PC-3 (cell line): ENCODE measurements at regions not wholly inside any gene's neighbourhood (a gene's known extent, or its start where the extent isn't known, plus 50 kb on each side); places are given as distances from the start of the nearest gene placed in this dataset.

ENCODE experiments used
- ATAC-seq: fragments of 200-7000 bp; cut with Tn5 transposase; 2 replicates; pipeline ENCODE4 v1.9.1; 2020; ENCODE audit warnings: mild to moderate bottlenecking, moderate library complexity
- BruUV-seq: library from RNA; stranded (reverse); fragments of 400-500 nt; replicated peaks from 2 replicates; lab custom pipeline; 2021; lab: Mats Ljungman, UMichigan
- CTCF ChIA-PET: fragments of 300-600 bp; sonication (Branson Sonifier 250); formaldehyde crosslinking; loops from one replicate; lab custom pipeline; 2022; ENCODE audit warnings: antibody characterized with exemption; lab: Charles Lee
- POLR2A ChIA-PET: fragments of 300-600 bp; sonication (Branson Sonifier 250); formaldehyde crosslinking; loops from one replicate; lab custom pipeline; 2022; ENCODE audit warnings: antibody characterized with exemption; ENCODE audit not compliant: unreplicated experiment; lab: Charles Lee
- DNase-seq: peaks from one replicate; pipeline ENCODE4 v3.0.0-alpha.2; 2015
- H2AFZ ChIP-seq: fragments of 300-600 bp; sonication (generic); 2 replicates; pipeline ENCODE4 v1.6.0; 2016; ENCODE audit warnings: antibody characterized with exemption, low read length
- H3F3A ChIP-seq: fragments of 300-600 bp; sonication (generic); one replicate; pipeline ENCODE4 v1.6.0; 2017; ENCODE audit warnings: antibody characterized with exemption, low read length, control low read depth, mild to moderate bottlenecking; ENCODE audit not compliant: unreplicated experiment
- H3K27ac ChIP-seq: fragments of 300-600 bp; sonication (generic); 2 replicates; pipeline ENCODE4 v1.5.1; 2016; ENCODE audit warnings: mild to moderate bottlenecking, low read length
- H3K27me3 ChIP-seq: fragments of 300-600 bp; sonication (generic); 2 replicates; pipeline ENCODE4 v1.6.1; 2016; ENCODE audit warnings: low read length, mixed read lengths
- H3K36me3 ChIP-seq: fragments of 300-600 bp; sonication (generic); 2 replicates; pipeline ENCODE4 v1.6.1; 2016; ENCODE audit warnings: low read depth, mixed run types, low read length, mixed read lengths
- H3K4me1 ChIP-seq: fragments of 300-600 bp; sonication (generic); 2 replicates; pipeline ENCODE4 v1.5.1; 2016; ENCODE audit warnings: low read length; ENCODE audit not compliant: insufficient read depth
- H3K4me2 ChIP-seq: fragments of 300-600 bp; sonication (generic); 2 replicates; pipeline ENCODE4 v1.6.0; 2016; ENCODE audit warnings: low read length
- H3K4me3 ChIP-seq: fragments of 300-600 bp; sonication (generic); 2 replicates; pipeline ENCODE4 v1.5.1; 2016; ENCODE audit warnings: mild to moderate bottlenecking, low read length, mixed read lengths
- H3K79me2 ChIP-seq: fragments of 300-600 bp; sonication (generic); 2 replicates; pipeline ENCODE4 v1.6.1; 2017; ENCODE audit warnings: low read length, mixed read lengths
- H3K9ac ChIP-seq: fragments of 300-600 bp; sonication (generic); 2 replicates; pipeline ENCODE4 v1.6.0; 2016; ENCODE audit warnings: mild to moderate bottlenecking, low read length
- H3K9me2 ChIP-seq: fragments of 300-600 bp; sonication (generic); replicated peaks from 2 replicates; pipeline ENCODE4 v1.6.1; 2016; ENCODE audit warnings: mixed run types, low read length, mixed read lengths
- H3K9me3 ChIP-seq: fragments of 300-600 bp; sonication (generic); 2 replicates; pipeline ENCODE4 v1.6.1; 2016; ENCODE audit warnings: low read length, mixed read lengths
- H4K20me1 ChIP-seq: fragments of 300-600 bp; sonication (generic); 2 replicates; pipeline ENCODE4 v1.6.1; 2016; ENCODE audit warnings: low read length, mixed read lengths
- EZH2 ChIP-seq: fragments of 300-600 bp; sonication (generic); IDR thresholded peaks from one replicate; pipeline ENCODE4 v1.6.1; 2017; ENCODE audit warnings: antibody characterized with exemption, mild to moderate bottlenecking, low read length; ENCODE audit not compliant: unreplicated experiment
- EZH2phosphoT487 ChIP-seq: fragments of 300-600 bp; sonication (generic); IDR thresholded peaks from 2 replicates; pipeline ENCODE4 v1.6.1; 2018; ENCODE audit warnings: mild to moderate bottlenecking, antibody characterized with exemption, low read length, borderline replicate concordance
- intact Hi-C: fragments of 100-400 bp; cut with micrococcal nuclease; formaldehyde crosslinking; loops from 2 replicates; pipeline ENCODE4 v1.9.0; 2023
- TF ChIP-seq, protein P1 (sequence below): fragments of 300-600 bp; sonication (generic); conservative IDR thresholded peaks from 2 replicates; pipeline ENCODE4 v1.5.1; 2017; ENCODE audit warnings: antibody characterized with exemption, low read depth, mild to moderate bottlenecking, low read length

DNA sequence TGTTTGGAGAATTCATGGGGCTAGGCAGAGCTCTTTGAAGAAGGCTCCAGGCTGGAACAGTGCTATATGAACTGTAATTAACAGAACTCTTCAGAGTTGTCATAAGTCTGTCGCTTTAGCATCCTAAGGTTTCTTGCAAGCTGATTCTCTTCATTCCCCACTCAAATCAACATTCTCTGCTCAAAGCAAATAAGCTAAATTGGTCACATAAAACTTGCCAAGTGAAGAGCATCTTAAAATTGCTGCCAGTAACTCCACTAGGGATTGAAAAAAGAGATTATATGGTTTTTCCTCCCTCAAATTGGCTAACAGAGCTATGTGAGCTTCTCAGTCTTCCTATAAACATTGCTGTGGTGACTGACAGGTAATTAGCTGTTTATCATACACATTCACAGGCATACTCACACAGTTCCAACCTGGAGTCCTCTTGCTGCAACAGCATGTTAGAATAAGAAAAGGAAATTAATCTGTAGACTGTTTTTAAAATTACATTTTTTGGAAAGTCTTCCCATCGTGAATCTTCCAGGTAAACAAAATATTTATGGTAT is 298.5 kb upstream of the ATP10B start:
- Histone ChIP-seq H3K9me2 (no peaks in the 10 kb centered on the region), H3K27ac (no peak overlapping the region), H3K36me3 (no peaks in the 10 kb centered on the region), H3K27me3 (no peaks in the 10 kb centered on the region), H4K20me1 (no peaks in the 10 kb centered on the region), H3K4me2 (no peak overlapping the region), H3K9me3 (peaks cover 17% of the 10 kb centered on the region; the same call in 1 of the 2 replicates), H3K9ac (no peak overlapping the region), H3K4me1 (no peaks in the 10 kb centered on the region), H3K79me2 (no peaks in the 10 kb centered on the region), H3K4me3 (no peak overlapping the region), H3F3A (no peaks in the 10 kb centered on the region), H2AFZ (no peak overlapping the region)
- DNase-seq = no peak
- BruUV-seq = no TSS peak
- ChIA-PET POLR2A (no interaction called here), CTCF (no interaction called here)
- intact Hi-C loops = no loop called here
- TF ChIP-seq EZH2 = no peak
- no peak for TF ChIP-seq EZH2phosphoT487
- TF ChIP-seq, protein P1, sequence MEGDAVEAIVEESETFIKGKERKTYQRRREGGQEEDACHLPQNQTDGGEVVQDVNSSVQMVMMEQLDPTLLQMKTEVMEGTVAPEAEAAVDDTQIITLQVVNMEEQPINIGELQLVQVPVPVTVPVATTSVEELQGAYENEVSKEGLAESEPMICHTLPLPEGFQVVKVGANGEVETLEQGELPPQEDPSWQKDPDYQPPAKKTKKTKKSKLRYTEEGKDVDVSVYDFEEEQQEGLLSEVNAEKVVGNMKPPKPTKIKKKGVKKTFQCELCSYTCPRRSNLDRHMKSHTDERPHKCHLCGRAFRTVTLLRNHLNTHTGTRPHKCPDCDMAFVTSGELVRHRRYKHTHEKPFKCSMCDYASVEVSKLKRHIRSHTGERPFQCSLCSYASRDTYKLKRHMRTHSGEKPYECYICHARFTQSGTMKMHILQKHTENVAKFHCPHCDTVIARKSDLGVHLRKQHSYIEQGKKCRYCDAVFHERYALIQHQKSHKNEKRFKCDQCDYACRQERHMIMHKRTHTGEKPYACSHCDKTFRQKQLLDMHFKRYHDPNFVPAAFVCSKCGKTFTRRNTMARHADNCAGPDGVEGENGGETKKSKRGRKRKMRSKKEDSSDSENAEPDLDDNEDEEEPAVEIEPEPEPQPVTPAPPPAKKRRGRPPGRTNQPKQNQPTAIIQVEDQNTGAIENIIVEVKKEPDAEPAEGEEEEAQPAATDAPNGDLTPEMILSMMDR = no peak
- ATAC-seq = no peak

DNA sequence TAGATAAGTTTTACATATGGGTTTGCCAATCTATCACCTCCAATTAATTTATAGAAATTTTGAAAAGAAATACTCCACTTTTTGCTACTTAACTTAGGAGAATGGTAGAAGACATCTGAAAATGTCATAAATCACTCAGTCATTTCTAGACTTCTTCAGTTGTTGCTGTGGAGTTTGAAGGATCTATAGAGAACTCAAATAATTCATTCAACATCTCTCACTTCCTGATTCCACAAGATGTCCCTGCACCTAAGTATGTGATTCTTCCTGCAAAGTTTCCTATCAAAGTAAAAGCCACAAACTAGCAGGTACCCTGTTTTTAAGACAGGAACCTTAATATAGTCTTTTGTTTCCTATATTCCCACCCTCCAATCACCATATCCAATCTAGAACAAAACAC is 297.1 kb upstream of the ATP10B start:
- CTCF ChIA-PET = no interaction called here
- Histone ChIP-seq H3K4me3 (no peak overlapping the region), H3K9ac (no peak overlapping the region), H4K20me1 (no peaks in the 10 kb centered on the region), H3K27ac (no peak overlapping the region), H3K4me1 (no peaks in the 10 kb centered on the region), H2AFZ (no peak overlapping the region), H3K79me2 (no peaks in the 10 kb centered on the region), H3K27me3 (no peaks in the 10 kb centered on the region), H3F3A (no peaks in the 10 kb centered on the region), H3K9me2 (no peaks in the 10 kb centered on the region), H3K9me3 (peaks cover 27% of the 10 kb centered on the region), H3K36me3 (no peaks in the 10 kb centered on the region), H3K4me2 (no peak overlapping the region)
- no peak for DNase-seq
- POLR2A ChIA-PET = no interaction called here
- no peak for ATAC-seq
- intact Hi-C loops = no loop called here
- BruUV-seq = no TSS peak
- no peak for TF ChIP-seq EZH2phosphoT487
- TF ChIP-seq, protein P1 = no peak
- no peak for TF ChIP-seq EZH2

DNA sequence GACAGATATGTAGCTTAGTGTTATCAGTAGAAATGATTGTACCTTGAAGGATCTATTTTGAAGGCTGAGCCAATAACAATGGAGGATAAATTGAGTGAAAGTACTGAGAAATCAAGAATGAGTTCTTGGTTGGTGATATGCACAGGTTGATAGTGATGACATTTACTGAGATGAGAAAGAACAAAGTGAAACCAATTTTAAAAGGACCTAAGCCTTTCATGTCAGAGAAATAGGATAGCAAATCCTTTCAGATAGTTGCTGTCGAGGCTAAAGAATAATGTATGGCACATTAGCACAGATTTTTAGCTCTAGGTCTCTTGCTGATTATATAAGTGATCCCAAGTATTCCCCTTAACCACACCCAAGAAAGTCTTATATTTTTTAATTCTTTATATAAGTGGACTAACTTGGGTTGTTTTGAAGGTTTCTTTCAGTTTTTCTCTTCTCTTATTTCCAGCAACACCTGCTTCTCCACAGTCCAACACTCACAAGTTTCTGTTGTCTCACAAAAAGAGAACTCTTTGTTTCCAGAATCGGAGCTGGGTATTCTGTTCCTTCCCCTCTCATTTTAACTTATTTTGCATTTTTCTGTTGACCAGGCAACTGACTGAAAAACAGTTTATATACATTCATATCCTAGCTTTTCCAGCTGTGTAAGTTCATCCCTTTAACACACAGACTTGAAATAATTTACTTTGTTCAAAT is 286.9 kb upstream of the ATP10B start:
- ATAC-seq (no peak), DNase-seq (no peak)
- Histone ChIP-seq H2AFZ (no peak overlapping the region), H3K9ac (no peak overlapping the region), H3K9me2 (no peaks in the 10 kb centered on the region), H3K4me3 (no peak overlapping the region), H3K4me2 (no peak overlapping the region), H3K4me1 (no peaks in the 10 kb centered on the region), H3K79me2 (no peaks in the 10 kb centered on the region), H3K27me3 (no peaks in the 10 kb centered on the region), H3K9me3 (0 out of 2 replicates have a peak, but pooled peaks cover 15% of the 10 kb centered on the region), H3K27ac (no peak overlapping the region), H3K36me3 (no peaks in the 10 kb centered on the region), H4K20me1 (no peaks in the 10 kb centered on the region), H3F3A (no peaks in the 10 kb centered on the region)
- POLR2A ChIA-PET = no interaction called here
- BruUV-seq = no TSS peak
- TF ChIP-seq, protein P1 = no peak
- no peak for TF ChIP-seq EZH2
- TF ChIP-seq EZH2phosphoT487 = no peak
- intact Hi-C loops = no loop called here
- CTCF ChIA-PET = no interaction called here
